Hematopoietic multipotent progenitor cell (in vitro differentiated cells): ENCODE measurements at regions not wholly inside any gene's neighbourhood (a gene's known extent, or its start where the extent isn't known, plus 50 kb on each side); places are given as distances from the start of the nearest gene placed in this dataset. TPM values are rescaled to one million over a fixed set of nuclear protein-coding genes. Genes with fewer than 3 reads are reported as not detected.
A peak's percentile ranks its signal among the peaks of the same experiment; 100 is the strongest.

ENCODE experiments used
- DNase-seq, 3 donors: peaks; one replicate each; pipeline ENCODE4 v3.0.0-alpha.2; 2011 to 2015; ENCODE audit warnings: low read depth in 2 of 3, low spot score in 2 of 3
- small RNA-seq: library from RNA; depleted of rRNA; stranded (forward); fragments of <200 nt; gene quantifications from one replicate; pipeline ENCODE3, GENCODE V24; 2012

DNA sequence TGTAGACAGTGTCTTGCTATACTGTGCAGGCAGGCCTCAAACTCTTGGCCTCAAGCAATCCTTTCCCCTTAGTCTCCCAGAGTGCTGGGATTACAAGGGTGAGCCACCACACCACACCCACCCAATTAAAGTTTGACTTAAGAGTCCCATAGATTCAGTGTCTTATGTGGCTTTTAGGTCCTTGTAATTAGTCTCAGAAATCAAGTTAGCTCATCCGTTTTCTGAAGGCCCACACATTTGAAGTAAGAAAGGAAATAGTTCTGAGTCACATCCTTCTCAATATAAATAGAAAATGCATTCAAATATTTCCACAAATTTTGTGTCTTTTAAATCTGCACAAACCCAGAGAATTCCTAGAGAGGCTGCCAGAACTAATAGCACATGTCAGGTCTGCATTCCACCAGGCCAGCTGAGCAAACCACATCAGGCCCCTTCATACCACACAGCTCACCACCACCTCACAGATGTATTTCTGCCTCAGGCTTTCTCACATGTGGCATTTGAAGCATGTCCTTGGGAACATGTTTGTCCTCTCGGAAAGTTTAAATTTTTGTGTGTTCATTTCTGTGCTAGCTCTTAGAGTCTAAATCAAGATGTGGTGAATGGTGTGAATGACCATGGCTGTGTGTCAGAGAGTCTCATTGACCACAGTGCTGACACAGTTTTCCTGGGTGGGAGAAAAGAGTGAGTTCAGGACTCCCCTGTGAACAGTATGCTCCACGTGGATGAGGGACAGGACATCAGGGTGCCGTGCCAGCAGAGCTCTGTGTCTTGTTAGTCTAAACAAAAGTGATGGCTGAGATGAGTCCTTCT lies 148.4 kb upstream of the USP9Y start:
- DNase-seq, result no peak

DNA sequence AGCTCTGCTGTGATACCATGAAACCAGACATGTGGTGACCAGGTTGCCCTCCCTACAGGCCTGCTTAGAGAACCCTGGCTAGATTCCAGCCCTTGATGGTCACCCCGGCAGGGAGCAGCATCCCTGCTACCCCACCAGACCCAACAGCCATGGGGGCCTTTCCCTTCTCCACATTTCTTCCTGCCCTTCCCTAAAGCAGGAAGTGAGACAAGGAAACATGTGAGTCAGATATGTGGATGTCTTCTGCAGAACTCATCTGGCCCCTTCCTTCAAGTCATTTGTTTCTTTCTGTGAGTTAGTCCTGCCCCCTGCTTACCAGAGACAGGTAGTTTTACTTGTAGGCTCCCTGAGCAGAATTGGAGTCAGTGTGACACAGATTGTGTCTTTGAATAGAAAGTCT lies 147.1 kb upstream of the USP9Y start:
- DNase-seq, result no peak

DNA sequence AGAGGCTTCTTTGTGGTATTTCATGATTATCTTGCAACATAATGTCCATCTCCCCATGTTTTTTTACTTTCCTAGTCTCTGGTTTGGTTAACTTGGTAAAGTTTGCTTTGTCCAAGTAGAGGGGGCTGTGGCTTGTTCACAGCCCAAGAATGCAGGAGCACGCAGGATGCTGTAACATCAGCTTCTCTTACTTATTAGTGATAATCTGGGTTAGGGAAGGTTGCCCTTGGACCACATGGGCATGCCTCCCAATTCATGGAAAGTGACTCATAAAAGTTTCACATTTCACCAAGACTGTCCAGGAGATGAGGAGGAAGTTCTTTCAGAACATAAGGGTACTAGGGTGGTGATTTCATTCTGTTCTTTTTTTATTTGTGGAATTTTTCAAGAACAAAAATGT lies 146.0 kb upstream of the USP9Y start:
- DNase-seq, result no peak

DNA sequence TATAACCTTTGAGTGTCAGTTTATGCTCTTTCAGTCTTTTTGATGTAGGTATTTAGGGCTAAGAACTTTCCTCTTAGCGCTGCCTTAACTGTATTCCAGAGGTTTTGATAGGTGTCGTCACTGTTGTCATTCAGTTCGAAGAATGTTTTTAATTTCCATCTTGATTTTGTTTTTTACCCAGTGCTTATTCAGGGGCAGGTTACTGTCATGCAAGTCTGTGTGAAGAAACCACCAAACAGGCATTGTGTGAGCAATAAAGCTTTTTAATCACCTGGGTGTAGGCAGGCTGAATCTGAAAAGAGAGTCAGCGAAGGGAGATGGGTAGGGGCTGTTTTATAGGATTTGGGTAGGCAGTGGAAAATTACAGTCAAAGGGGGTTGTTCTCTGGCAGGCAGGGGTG lies 142.0 kb upstream of the USP9Y start:
- no peak for DNase-seq

DNA sequence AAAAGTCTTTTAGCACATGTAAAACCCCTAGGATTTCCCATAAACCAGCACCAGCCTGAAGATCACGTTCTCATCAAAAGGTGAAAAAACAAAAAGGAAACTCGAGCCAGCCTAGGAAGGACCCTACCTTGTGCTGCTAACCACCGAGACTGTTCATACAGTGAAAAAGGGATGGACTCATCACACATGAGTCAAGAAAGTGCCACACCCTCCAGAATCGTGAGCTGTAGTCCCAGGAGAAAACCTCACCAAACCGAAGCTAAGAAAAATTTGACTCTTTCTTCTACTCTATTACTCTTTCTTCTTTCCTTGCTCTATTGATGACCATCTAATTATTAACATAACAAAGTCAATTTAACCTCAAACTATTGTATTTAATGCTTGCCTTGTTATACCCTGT lies 124.8 kb upstream of the USP9Y start:
- DNase-seq, result no peak

DNA sequence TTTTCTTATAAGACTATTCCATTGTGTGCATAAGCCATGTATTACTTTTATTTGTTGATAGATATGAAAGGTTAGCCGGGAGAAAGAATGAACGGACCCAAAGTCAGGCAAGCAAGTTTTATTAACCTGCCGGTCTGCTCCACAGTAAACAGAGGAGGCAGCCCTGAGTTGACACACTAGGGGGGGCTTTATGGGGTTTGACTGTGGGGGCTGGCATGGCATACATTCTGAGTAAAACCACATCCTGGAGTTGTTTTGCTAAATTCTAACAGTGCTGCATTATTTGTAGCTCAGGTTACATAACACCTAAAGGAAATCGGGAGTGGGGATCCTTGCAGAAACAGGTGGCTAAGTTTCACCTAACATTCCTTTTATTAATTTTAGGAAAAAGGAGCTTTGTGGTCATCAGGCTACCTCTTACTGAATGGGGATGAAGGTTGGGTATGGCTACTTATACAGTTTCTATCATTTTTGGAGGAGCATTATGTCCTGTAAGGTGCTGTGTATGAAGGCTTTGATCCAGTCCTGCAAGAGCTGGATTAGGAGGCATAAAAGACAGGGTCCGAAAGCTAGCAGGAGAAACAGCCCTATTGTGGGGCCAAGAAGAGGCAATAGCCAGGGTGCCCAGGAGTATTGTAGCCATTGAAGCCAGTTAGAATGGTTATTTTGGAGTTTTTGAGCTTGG lies 107.4 kb upstream of the USP9Y start:
- DNase-seq, result peak in 1 of 3 donors; percentile 17

DNA sequence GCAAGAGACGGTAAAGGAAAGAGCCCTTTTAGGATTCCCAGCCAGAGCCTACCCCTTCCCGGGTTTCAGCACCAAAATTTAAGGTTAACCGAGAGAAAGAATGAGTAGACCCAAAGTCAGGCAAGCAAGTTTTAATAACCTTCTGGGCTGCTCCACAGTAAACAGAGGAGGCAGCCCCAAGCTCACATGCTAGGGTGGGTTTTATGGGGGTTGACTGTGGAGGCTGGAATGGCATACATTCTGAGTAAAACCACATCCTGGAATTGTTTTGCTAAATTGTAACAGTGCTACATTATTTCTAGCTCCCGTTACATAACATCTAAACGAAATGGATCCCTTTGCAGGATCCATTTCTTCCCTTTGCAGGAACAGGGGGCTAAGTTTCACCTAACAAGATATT lies 102.2 kb upstream of the USP9Y start:
- no peak for DNase-seq

DNA sequence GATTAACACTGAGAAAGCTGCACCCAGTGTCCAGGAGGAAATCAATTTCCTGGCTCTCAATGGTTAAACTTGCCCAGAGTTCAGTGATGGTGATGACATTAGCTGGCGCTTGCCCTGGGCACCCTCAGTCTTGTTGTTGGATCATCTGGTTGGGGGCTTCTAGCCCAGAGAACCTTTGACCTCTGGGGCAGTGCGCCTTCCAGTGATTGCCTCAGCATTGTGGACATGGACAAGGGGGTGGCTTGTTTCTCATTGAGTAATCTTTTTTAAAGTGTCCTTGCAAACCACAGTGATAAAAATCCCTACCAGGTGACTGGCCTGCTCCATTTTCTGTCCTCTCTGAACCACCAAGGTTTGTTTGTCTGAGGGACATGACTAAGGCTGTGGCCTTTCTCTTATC lies 95.6 kb upstream of the USP9Y start:
- no peak for DNase-seq

DNA sequence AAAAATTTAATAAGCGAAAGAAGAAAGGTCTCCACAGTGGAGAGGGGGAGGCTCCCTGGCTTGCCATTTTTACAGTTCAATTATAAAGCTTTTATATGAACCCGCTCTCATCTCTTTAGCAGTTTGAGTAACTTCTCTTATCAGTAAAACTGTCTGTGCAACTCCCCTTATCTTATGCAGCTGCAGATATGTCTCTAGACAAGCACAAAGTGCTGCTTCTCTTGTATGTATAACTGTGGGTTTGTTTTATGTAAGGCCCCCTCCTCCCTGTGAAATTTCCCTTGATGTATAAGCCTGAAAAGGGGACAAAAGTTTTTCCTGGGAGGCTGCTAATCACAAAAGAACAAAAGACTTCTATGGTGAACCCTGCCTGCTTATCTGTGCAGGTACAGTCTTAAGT lies 90.2 kb upstream of the USP9Y start:
- DNase-seq, result no peak

DNA sequence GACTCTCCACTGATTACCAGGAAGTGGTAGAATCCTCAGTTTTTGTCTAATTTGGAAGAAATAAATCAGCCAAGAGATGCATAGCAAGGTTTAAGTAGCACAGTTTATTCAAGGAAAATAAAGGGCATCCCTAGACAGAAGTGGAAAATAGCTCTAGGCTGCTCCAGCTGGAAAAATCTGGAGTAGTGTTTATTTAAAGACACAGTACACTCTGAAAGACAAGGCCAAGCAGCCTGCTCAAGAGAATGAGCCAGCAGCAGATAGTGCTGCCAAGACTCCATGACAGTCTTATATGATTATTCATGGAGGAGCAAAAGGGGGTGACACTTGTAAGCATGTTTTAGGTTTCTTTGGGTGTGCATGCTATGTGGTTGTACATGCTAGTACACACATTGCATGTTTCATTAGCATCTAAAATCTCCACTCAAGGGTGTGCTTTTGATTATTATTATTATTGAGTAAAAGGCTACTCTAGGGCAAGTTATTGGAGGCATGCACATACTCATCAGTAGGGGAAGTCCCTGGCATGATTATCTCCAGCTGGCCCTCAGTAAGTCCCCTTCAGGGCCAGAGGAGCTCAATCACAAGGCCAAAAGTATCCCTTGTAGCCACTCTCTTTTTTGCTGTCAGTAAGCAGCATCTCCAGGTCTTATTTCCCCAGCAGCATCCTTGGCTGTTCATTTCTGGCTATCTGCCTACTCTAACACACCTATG lies 85.1 kb upstream of the USP9Y start:
- DNase-seq, result no peak

DNA sequence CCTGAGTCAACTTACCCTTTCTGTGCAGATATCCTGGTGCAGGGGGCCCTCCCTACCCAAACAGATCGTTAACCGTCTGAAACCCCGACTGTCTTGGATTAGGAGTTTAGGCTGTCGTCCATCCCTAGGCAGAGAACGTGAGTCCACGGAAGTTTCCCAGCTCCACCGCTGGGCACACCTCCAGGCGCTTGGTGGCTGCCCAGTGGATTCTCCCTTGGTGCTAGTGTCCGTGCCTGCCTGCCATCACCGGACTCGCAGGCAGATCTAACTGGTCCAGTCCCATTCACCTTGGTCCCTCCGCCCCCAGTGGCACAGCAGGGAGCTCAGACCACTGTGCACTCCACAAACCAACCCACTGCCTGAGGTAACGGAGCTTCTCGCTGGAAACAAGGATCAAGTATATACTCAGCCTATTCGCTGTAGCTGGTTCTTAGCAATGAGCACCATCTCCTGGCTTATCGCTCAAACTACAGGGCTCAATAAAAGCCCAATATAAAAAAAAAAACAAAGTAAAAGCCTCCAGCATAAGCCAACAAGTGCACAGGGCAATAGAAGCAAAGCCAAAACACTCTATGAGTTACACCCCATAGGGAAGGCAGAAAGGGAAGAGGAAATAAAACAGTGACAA lies 79.5 kb upstream of the USP9Y start:
- DNase-seq, result peak in 2 of 3 donors; percentile 13 to 40

DNA sequence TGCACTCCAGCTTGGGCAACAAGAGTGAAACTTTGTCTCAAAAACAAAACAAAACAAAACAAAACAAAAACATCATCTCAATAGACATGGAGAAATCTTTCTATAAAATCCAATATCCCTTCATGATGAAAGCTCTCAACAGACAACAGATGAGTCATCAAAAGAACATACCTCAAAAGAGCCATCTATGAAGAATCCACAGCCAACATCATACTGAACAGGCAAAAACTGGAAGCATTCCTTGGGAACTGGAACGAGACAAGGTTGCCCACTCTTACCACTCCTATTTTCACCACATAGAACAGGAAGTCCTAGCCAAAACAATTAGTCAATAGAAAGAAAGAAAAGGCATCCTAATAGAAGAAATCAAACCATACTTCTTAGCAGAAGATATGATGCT lies 77.8 kb upstream of the USP9Y start:
- no peak for DNase-seq

DNA sequence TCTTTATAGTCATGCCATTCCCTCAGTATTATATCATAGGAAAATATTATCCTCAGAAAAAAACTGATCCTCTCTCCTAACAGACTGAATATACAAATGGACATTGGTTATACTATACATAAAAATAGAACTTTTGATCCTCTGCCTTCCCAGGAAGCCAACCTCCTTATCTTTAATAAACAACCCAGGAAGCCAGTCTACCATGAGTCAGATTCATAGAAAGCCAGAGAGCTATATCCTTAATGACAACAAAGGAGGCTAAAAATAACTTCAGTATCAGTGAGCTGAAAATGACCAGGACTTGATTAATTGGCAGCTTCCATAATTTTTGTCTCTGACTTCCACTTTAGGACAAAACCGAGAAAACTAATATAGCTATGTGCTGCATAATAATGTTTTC lies 58.0 kb upstream of the USP9Y start:
- DNase-seq, result peak in 1 of 3 donors; percentile 6

DNA sequence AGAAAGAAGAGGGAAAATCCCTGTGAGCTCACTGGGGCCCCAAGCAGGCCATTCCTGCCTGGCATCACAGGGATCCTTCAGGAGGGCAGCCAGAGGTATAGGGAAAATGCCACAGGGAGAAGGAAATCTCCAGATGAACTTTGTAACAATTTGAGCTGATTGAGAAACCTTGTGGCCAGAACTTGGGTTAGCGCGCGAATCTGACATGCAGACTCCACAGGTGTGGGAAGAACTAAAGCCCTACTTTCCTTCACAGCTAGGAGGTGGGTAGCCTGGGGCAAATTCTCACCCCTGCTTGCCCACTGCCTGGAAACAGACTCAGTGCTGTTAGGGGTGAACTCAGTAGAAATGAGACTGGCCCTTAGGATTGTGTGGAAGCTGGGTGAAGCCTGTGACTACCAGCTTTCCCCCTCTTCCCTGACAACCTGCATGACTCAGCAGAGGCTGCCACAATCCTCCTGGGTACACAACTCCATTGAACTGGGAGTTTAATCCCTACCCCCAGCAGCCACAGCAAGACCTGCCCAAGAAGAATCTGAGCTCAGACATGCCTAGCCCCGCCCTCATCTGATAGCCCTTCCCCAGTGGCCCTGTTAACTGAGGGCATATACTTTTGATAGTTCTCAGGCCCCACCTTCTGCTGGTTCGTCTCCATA lies 57.2 kb upstream of the USP9Y start:
- no peak for DNase-seq

DNA sequence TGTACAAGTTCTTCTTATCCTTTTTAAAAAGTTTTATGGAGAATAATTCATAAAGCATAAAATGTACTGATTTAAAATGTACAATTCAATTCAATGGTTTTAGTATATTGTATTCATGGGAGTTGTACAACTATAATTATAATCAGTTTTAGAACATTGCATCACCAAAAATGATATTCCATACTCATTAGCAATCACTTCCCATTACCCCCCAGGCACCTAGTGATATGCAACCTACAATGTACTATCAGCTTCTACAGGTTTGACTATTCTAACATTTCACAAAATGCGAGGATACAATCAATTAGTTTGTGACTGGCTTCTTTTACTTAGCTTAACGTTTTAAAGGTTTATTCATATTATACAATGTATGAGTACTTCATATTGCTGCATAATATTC lies 49.9 kb upstream of the USP9Y start:
- DNase-seq, result no peak

Small RNAs in the stretch of these regions (small RNA-seq; reads per million reads assigned to genes)
- not detected for gene RN7SL702P
